HL-60 (cell line): ENCODE measurements at regions not wholly inside any gene's neighbourhood (a gene's known extent, or its start where the extent isn't known, plus 50 kb on each side); places are given as distances from the start of the nearest gene placed in this dataset.

Source experiments
- CTCF ChIP-seq: IDR thresholded peaks from one replicate; pipeline ENCODE4 v1.5.1; 2011; ENCODE audit warnings: low read length, control low read depth, inconsistent platforms; ENCODE audit not compliant: insufficient read depth
- GABPA ChIP-seq: IDR thresholded peaks from 2 replicates; pipeline ENCODE4 v1.6.1; 2012; ENCODE audit warnings: low read depth
- POLR2AphosphoS5 ChIP-seq: IDR thresholded peaks from 2 replicates; pipeline ENCODE4 v1.6.1; 2012; ENCODE audit warnings: low read depth
- REST ChIP-seq: IDR thresholded peaks from 2 replicates; pipeline ENCODE4 v1.6.1; 2012; ENCODE audit warnings: low read depth; ENCODE audit not compliant: insufficient replicate concordance
- SPI1 ChIP-seq: IDR thresholded peaks from 2 replicates; pipeline ENCODE4 v1.6.1; 2012; ENCODE audit warnings: low read depth, mild to moderate bottlenecking, borderline replicate concordance

- TF ChIP-seq REST (no peak), CTCF (no peak), POLR2AphosphoS5 (no peak), GABPA (no peak), SPI1 (no peak)
Observed at GRCh38 chr6:145043926-145044500, 691.3 kb downstream of the EPM2A start.
